ENCODE measurements at regions not wholly inside any gene's neighbourhood (a gene's known extent, or its start where the extent isn't known, plus 50 kb on each side); places are given as distances from the start of the nearest gene placed in this dataset.

GRCh38 chr4:33270403-33270802 lies 2550.2 kb downstream of the PCDH7 start:
- Histone ChIP-seq H3K4me1 (ENCODE audit: control insufficient read depth in 1 of 2, insufficient read depth in 2 of 2, low read length in 2 of 2) (no peaks in the 10 kb centered on the region), H3K4me3 (replicated peaks in 1 of 3; ENCODE audit: low read depth in 2 of 3, low read length in 3 of 3) (no peak overlapping the region), H3K36me3 (replicated peaks in 1 of 2; ENCODE audit: control insufficient read depth in 1 of 2, insufficient read depth in 2 of 2, low read length in 2 of 2) (no peaks in the 10 kb centered on the region), H3K27ac (ENCODE audit: low read depth in 1 of 2, low read length in 2 of 2) (no peak overlapping the region), H3K9ac (ENCODE audit: insufficient read depth, low read length, poor library complexity, severe bottlenecking) (no peak overlapping the region), H4K20me1 (ENCODE audit: insufficient read depth, low read length) (no peaks in the 10 kb centered on the region), H3K79me2 (ENCODE audit: insufficient read depth, low read length) (no peaks in the 10 kb centered on the region), H3K9me3 (replicated peaks in 1 of 2; ENCODE audit: control insufficient read depth in 1 of 2, insufficient read depth in 1 of 2, low read length in 2 of 2) (no peaks in the 10 kb centered on the region), H2AFZ (ENCODE audit: insufficient read depth, low read depth, low read length, poor library complexity, severe bottlenecking) (no peak overlapping the region), H3K4me2 (replicated peaks; ENCODE audit: extremely low read depth, low read length, poor library complexity, severe bottlenecking) (no peak overlapping the region), H3K27me3 (ENCODE audit: control insufficient read depth in 2 of 2, insufficient read depth in 2 of 2, low read length in 2 of 2) (no peaks in the 10 kb centered on the region)
- DNase-seq, result no peak
- Mint-ChIP-seq H3K4me3 (no peak overlapping the region), H3K36me3 (no peaks in the 10 kb centered on the region), H3K9me3 (no peaks in the 10 kb centered on the region), H3K27me3 (ENCODE audit: low read depth in 3 of 3) (no peaks in the 10 kb centered on the region), H3K27ac (no peak overlapping the region), H3K4me1 (no peaks in the 10 kb centered on the region)
- WGBS (ENCODE audit: insufficient coverage), result no CpG with 5 or more reads among the region's 1 CpG
- TF ChIP-seq, protein P1, sequence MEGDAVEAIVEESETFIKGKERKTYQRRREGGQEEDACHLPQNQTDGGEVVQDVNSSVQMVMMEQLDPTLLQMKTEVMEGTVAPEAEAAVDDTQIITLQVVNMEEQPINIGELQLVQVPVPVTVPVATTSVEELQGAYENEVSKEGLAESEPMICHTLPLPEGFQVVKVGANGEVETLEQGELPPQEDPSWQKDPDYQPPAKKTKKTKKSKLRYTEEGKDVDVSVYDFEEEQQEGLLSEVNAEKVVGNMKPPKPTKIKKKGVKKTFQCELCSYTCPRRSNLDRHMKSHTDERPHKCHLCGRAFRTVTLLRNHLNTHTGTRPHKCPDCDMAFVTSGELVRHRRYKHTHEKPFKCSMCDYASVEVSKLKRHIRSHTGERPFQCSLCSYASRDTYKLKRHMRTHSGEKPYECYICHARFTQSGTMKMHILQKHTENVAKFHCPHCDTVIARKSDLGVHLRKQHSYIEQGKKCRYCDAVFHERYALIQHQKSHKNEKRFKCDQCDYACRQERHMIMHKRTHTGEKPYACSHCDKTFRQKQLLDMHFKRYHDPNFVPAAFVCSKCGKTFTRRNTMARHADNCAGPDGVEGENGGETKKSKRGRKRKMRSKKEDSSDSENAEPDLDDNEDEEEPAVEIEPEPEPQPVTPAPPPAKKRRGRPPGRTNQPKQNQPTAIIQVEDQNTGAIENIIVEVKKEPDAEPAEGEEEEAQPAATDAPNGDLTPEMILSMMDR (IDR thresholded peaks at IDR 0.05), result no peak
- intact Hi-C loops (cut with micrococcal nuclease), result no loop called here

GRCh38 chr4:33272722-33273121 lies 2552.6 kb downstream of the PCDH7 start:
- WGBS (ENCODE audit: insufficient coverage), result no CpG with 5 or more reads among the region's 1 CpG
- Mint-ChIP-seq H3K9me3 (no peaks in the 10 kb centered on the region), H3K27me3 (ENCODE audit: low read depth in 3 of 3) (no peaks in the 10 kb centered on the region), H3K4me1 (no peaks in the 10 kb centered on the region), H3K36me3 (no peaks in the 10 kb centered on the region), H3K27ac (no peak overlapping the region), H3K4me3 (no peak overlapping the region)
- no peak overlapping the region for H3K4me2 ChIP-seq (replicated peaks; ENCODE audit: extremely low read depth, low read length, poor library complexity, severe bottlenecking)
- H3K9me3 ChIP-seq (replicated peaks in 1 of 2; ENCODE audit: control insufficient read depth in 1 of 2, insufficient read depth in 1 of 2, low read length in 2 of 2), result no peaks in the 10 kb centered on the region
- DNase-seq, result no peak
- intact Hi-C loops (cut with micrococcal nuclease), result no loop called here
- H4K20me1 ChIP-seq (ENCODE audit: insufficient read depth, low read length), result no peaks in the 10 kb centered on the region
- no peak overlapping the region for H3K9ac ChIP-seq (ENCODE audit: insufficient read depth, low read length, poor library complexity, severe bottlenecking)
- no peak overlapping the region for H2AFZ ChIP-seq (ENCODE audit: insufficient read depth, low read depth, low read length, poor library complexity, severe bottlenecking)
- no peaks in the 10 kb centered on the region for H3K36me3 ChIP-seq (replicated peaks in 1 of 2; ENCODE audit: control insufficient read depth in 1 of 2, insufficient read depth in 2 of 2, low read length in 2 of 2)
- H3K79me2 ChIP-seq (ENCODE audit: insufficient read depth, low read length), result no peaks in the 10 kb centered on the region
- H3K4me1 ChIP-seq (ENCODE audit: control insufficient read depth in 1 of 2, insufficient read depth in 2 of 2, low read length in 2 of 2), result no peaks in the 10 kb centered on the region
- no peak overlapping the region for H3K27ac ChIP-seq (ENCODE audit: low read depth in 1 of 2, low read length in 2 of 2)
- H3K27me3 ChIP-seq (ENCODE audit: control insufficient read depth in 2 of 2, insufficient read depth in 2 of 2, low read length in 2 of 2), result no peaks in the 10 kb centered on the region
- H3K4me3 ChIP-seq (replicated peaks in 1 of 3; ENCODE audit: low read depth in 2 of 3, low read length in 3 of 3), result no peak overlapping the region
- TF ChIP-seq, protein P1 (IDR thresholded peaks at IDR 0.05), result no peak
